ENCODE measurements at regions not wholly inside any gene's neighbourhood (a gene's known extent, or its start where the extent isn't known, plus 50 kb on each side); places are given as distances from the start of the nearest gene placed in this dataset.

DNA sequence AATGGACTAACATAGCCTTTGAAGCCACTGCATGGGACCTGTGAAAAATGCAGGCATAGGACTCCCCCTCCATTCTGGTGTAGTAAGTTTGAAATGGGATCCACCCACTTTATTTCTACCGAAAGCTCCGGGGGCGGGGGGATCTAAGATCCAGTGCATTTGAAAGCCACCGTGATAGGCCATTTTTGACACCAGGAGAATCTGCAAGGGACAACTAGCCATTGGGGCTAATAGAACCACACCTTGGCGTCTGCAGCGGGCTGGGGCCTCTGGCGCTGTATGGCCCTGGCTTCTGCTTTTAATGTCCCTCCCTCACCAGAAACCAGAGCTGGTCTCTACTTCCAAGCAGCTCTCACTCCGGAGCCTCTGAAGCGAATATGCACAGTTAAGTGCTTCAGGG is 60.1 kb upstream of the GPR26 start:
- Histone ChIP-seq H2AFZ (ENCODE audit: low read length) (no peak overlapping the region), H3K9me3 (ENCODE audit: low read length) (no peaks in the 10 kb centered on the region), H3K36me3 (replicated peaks in 1 of 2; ENCODE audit: control insufficient read depth in 1 of 2, insufficient read depth in 2 of 2, low read length in 2 of 2) (no peaks in the 10 kb centered on the region), H3K4me2 (ENCODE audit: low read depth, low read length) (no peak overlapping the region), H3K27me3 (ENCODE audit: control insufficient read depth in 1 of 2, insufficient read depth in 2 of 2, low read length in 2 of 2) (peaks cover 0 to 4% of the 10 kb centered on the region in 2 experiments; a peak in 2 of 5 replicates), H3K79me2 (ENCODE audit: insufficient read depth, low read length) (no peaks in the 10 kb centered on the region), H3K4me1 (ENCODE audit: insufficient read depth, low read length) (no peaks in the 10 kb centered on the region), H4K20me1 (ENCODE audit: insufficient read depth, low read length) (no peaks in the 10 kb centered on the region), H3K4me3 (replicated peaks in 1 of 3; ENCODE audit: insufficient read depth in 1 of 3, low read depth in 2 of 3, low read length in 3 of 3) (no peak overlapping the region), H3K27ac (ENCODE audit: extremely low read length, insufficient read depth, low read length) (no peak overlapping the region), H3K9ac (ENCODE audit: insufficient read depth, low read depth, low read length) (no peak overlapping the region)
- intact Hi-C loops (cut with micrococcal nuclease; ENCODE audit: unreplicated experiment): no loop called here
- TF ChIP-seq BHLHE40 (IDR thresholded peaks at IDR 0.05; ENCODE audit: low read length) (no peak), TAF1 (CRISPR knock-in tag; IDR thresholded peaks at IDR 0.05) (no peak), TBX3 (IDR thresholded peaks at IDR 0.05; ENCODE audit: borderline replicate concordance) (no peak), MZF1 (CRISPR knock-in tag; IDR thresholded peaks at IDR 0.05; ENCODE audit: borderline replicate concordance) (no peak), KDM6A (CRISPR knock-in tag; IDR thresholded peaks at IDR 0.05; ENCODE audit: low read depth) (no peak), ZNF124 (CRISPR knock-in tag; IDR thresholded peaks at IDR 0.05) (no peak), AGO2 (optimal IDR thresholded peaks at IDR 0.05; ENCODE audit: low read depth, low read length) (no peak), ZSCAN22 (CRISPR knock-in tag; IDR thresholded peaks at IDR 0.05) (no peak), ZNF235 (CRISPR knock-in tag; IDR thresholded peaks at IDR 0.05; ENCODE audit: borderline replicate concordance) (no peak), ZNF782 (CRISPR knock-in tag; IDR thresholded peaks at IDR 0.05; ENCODE audit: borderline replicate concordance) (no peak), ARHGAP35 (CRISPR knock-in tag; IDR thresholded peaks at IDR 0.05; ENCODE audit: borderline replicate concordance) (no peak)
- TF ChIP-seq, protein P1, sequence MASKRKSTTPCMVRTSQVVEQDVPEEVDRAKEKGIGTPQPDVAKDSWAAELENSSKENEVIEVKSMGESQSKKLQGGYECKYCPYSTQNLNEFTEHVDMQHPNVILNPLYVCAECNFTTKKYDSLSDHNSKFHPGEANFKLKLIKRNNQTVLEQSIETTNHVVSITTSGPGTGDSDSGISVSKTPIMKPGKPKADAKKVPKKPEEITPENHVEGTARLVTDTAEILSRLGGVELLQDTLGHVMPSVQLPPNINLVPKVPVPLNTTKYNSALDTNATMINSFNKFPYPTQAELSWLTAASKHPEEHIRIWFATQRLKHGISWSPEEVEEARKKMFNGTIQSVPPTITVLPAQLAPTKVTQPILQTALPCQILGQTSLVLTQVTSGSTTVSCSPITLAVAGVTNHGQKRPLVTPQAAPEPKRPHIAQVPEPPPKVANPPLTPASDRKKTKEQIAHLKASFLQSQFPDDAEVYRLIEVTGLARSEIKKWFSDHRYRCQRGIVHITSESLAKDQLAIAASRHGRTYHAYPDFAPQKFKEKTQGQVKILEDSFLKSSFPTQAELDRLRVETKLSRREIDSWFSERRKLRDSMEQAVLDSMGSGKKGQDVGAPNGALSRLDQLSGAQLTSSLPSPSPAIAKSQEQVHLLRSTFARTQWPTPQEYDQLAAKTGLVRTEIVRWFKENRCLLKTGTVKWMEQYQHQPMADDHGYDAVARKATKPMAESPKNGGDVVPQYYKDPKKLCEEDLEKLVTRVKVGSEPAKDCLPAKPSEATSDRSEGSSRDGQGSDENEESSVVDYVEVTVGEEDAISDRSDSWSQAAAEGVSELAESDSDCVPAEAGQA (IDR thresholded peaks at IDR 0.05; ENCODE audit: low read depth): no peak
- TF ChIP-seq, protein P1 (CRISPR knock-in tag; IDR thresholded peaks at IDR 0.05; ENCODE audit: borderline replicate concordance): no peak
- TF ChIP-seq, protein P2, sequence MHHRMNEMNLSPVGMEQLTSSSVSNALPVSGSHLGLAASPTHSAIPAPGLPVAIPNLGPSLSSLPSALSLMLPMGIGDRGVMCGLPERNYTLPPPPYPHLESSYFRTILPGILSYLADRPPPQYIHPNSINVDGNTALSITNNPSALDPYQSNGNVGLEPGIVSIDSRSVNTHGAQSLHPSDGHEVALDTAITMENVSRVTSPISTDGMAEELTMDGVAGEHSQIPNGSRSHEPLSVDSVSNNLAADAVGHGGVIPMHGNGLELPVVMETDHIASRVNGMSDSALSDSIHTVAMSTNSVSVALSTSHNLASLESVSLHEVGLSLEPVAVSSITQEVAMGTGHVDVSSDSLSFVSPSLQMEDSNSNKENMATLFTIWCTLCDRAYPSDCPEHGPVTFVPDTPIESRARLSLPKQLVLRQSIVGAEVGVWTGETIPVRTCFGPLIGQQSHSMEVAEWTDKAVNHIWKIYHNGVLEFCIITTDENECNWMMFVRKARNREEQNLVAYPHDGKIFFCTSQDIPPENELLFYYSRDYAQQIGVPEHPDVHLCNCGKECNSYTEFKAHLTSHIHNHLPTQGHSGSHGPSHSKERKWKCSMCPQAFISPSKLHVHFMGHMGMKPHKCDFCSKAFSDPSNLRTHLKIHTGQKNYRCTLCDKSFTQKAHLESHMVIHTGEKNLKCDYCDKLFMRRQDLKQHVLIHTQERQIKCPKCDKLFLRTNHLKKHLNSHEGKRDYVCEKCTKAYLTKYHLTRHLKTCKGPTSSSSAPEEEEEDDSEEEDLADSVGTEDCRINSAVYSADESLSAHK (CRISPR knock-in tag; IDR thresholded peaks at IDR 0.05; ENCODE audit: borderline replicate concordance): no peak
- TF ChIP-seq, protein P3, sequence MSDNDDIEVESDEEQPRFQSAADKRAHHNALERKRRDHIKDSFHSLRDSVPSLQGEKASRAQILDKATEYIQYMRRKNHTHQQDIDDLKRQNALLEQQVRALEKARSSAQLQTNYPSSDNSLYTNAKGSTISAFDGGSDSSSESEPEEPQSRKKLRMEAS (IDR thresholded peaks at IDR 0.05): no peak
- no TSS peak for BruUV-seq (replicated peaks)
- 48% methylated on average over 9 of the region's 9 CpGs for WGBS (ENCODE audit: low lambda C conversion rate)
- FAIRE-seq: no peak
- DNase-seq (ENCODE audit: low spot score): no peak
- ChIA-PET POLR2A (no interaction called here), CTCF (ENCODE audit: low intra/inter-chr PET ratio, low total read pairs) (no interaction called here)
- in situ Hi-C loops (cut with HindIII; ENCODE audit: extremely low pct_ligation_motif_present, low pct_unique_long_range_greater_than_20kb): no loop called here
- ATAC-seq: no peak

Data from HepG2 (cell line).